Sigmoid colon (tissue), 6 donors: ENCODE measurements at regions not wholly inside any gene's neighbourhood (a gene's known extent, or its start where the extent isn't known, plus 50 kb on each side); places are given as distances from the start of the nearest gene placed in this dataset.

Experiments used
- DNase-seq: peaks from one replicate; pipeline ENCODE4 v3.0.0-alpha.2; 2019
- H3K27ac ChIP-seq, 4 donors: fragments of 200-600 bp; sonication (generic); one replicate each; pipeline ENCODE4 v1.5.1; 2016 to 2019; ENCODE audit warnings: mild to moderate bottlenecking in 1 of 4
- H3K27me3 ChIP-seq, 3 donors: fragments of 200-600 bp; sonication (generic); one replicate each; pipeline ENCODE4 v1.5.1; 2019; ENCODE audit warnings: mild to moderate bottlenecking in 1 of 3
- H3K36me3 ChIP-seq, 4 donors: fragments of 200-600 bp; sonication (generic); one replicate each; pipeline ENCODE4 v1.5.1; 2016 to 2019
- H3K4me1 ChIP-seq, 4 donors: fragments of 200-600 bp; sonication (generic); one replicate each; pipeline ENCODE4 v1.5.1; 2017 to 2019
- H3K4me3 ChIP-seq, 4 donors: fragments of 200-600 bp; sonication (generic); one replicate each; pipeline ENCODE4 v1.5.1; 2017 to 2019; ENCODE audit warnings: mild to moderate bottlenecking in 2 of 4, moderate library complexity in 1 of 4
- H3K9me3 ChIP-seq, 4 donors: fragments of 200-600 bp in 3 of 4; sonication (generic) in 3 of 4; one replicate each; pipeline versions ENCODE4 v1.5.1 to v1.6.1; 2013 to 2019
- EP300 ChIP-seq, 4 donors: sonication (generic); formaldehyde crosslinking; IDR thresholded peaks; one replicate each; pipeline ENCODE4 v1.6.1; 2017; ENCODE audit warnings: antibody characterized with exemption in 4 of 4
- POLR2A ChIP-seq, 2 donors: fragments of 450-650 bp; IDR thresholded peaks; one replicate each; pipeline ENCODE4 v1.6.1; 2016; ENCODE audit warnings: antibody characterized with exemption in 2 of 2, mild to moderate bottlenecking in 2 of 2, moderate library complexity in 2 of 2
- POLR2AphosphoS5 ChIP-seq, 4 donors: sonication (generic); formaldehyde crosslinking; IDR thresholded peaks; one replicate each; pipeline ENCODE4 v1.6.1; 2017; ENCODE audit warnings: antibody characterized with exemption in 4 of 4
- WGBS, 2 donors: extraction: QIAGEN DNeasy Blood & Tissue Kit; methylation state at CpG; one replicate each; pipeline ENCODE4 v1.1.7; 2013; 5-methylcytosine and 5-hydroxymethylcytosine counted together
- intact Hi-C: fragments of 100-400 bp; cut with DNase I; formaldehyde crosslinking; loops from one replicate; pipeline ENCODE4 v1.15.1; 2023
- TF ChIP-seq, protein P1 (sequence below), 4 experiments: fragments of 450-650 bp in 3 of 4; fragments of 200-600 bp in 1 of 4; IDR thresholded peaks; one replicate each; pipeline ENCODE4 v1.5.1; 2016 to 2019; ENCODE audit warnings: antibody characterized with exemption in 4 of 4, mild to moderate bottlenecking in 3 of 4, moderate library complexity in 2 of 4
- donor health status: healthy with polysubstance abuse.
- donor health status: healthy.

DNA sequence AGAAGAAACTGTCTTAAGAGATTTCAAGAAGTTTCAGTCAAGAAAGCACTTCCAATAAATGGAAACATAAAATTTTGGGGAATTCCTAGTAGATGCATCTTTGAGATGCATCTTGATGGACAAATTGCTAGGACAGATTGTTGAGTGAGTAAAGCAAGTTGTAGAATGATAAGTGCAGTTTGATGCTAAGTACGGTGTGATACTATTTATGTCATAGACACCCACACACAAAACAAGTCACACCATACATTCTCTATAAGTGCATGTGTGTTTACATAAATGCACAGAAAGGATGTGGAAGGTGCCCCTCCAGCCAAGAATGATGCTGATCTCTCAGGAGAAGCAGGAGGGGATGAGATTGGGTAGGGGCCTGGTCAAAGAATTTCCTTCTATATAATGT lies 375.7 kb downstream of the FOXO1 start:
- TF ChIP-seq POLR2A (IDR thresholded peaks at IDR 0.05) (no peak), POLR2AphosphoS5 (IDR thresholded peaks at IDR 0.05) (no peak), EP300 (IDR thresholded peaks at IDR 0.05) (no peak)
- TF ChIP-seq, protein P1, sequence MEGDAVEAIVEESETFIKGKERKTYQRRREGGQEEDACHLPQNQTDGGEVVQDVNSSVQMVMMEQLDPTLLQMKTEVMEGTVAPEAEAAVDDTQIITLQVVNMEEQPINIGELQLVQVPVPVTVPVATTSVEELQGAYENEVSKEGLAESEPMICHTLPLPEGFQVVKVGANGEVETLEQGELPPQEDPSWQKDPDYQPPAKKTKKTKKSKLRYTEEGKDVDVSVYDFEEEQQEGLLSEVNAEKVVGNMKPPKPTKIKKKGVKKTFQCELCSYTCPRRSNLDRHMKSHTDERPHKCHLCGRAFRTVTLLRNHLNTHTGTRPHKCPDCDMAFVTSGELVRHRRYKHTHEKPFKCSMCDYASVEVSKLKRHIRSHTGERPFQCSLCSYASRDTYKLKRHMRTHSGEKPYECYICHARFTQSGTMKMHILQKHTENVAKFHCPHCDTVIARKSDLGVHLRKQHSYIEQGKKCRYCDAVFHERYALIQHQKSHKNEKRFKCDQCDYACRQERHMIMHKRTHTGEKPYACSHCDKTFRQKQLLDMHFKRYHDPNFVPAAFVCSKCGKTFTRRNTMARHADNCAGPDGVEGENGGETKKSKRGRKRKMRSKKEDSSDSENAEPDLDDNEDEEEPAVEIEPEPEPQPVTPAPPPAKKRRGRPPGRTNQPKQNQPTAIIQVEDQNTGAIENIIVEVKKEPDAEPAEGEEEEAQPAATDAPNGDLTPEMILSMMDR (IDR thresholded peaks at IDR 0.05): no peak
- Histone ChIP-seq H3K4me3 (no peak overlapping the region), H3K9me3 (no peaks in the 10 kb centered on the region), H3K27me3 (no peaks in the 10 kb centered on the region), H3K36me3 (no peaks in the 10 kb centered on the region), H3K4me1 (no peaks in the 10 kb centered on the region), H3K27ac (no peak overlapping the region)
- DNase-seq: no peak
- intact Hi-C loops: no loop called here
- 54 to 76% methylated on average over 1 of the region's 1 CpG for WGBS, 2 donors

DNA sequence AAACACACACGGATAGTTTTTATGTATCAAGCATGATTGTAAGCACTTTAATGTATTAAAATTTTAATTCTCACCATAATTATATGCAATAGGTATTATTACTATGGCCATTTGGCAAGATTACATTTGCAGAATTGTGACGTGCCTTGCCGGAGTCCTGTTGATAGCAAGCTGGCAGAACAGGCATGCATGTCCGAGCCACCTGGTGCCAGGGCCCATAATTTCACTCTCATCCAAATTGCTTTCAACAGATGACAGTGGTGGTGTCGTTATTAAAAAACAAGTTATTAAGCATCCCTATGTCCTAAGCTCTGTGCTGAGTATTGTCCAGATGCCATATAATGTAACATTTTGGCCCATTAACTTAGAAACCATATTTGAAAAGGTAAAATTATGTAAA lies 374.3 kb downstream of the FOXO1 start:
- WGBS, 2 donors: 92 to 95% methylated on average over 5 of the region's 5 CpGs
- H3K27me3 ChIP-seq: no peaks in the 10 kb centered on the region
- DNase-seq: no peak
- intact Hi-C loops: no loop called here
- no peaks in the 10 kb centered on the region for H3K36me3 ChIP-seq
- no peak for TF ChIP-seq POLR2AphosphoS5 (IDR thresholded peaks at IDR 0.05)
- H3K4me3 ChIP-seq: no peak overlapping the region
- H3K4me1 ChIP-seq: no peaks in the 10 kb centered on the region
- H3K9me3 ChIP-seq: peaks cover 0 to 4% (median 0%) of the 10 kb centered on the region in 4 donors
- no peak overlapping the region for H3K27ac ChIP-seq

DNA sequence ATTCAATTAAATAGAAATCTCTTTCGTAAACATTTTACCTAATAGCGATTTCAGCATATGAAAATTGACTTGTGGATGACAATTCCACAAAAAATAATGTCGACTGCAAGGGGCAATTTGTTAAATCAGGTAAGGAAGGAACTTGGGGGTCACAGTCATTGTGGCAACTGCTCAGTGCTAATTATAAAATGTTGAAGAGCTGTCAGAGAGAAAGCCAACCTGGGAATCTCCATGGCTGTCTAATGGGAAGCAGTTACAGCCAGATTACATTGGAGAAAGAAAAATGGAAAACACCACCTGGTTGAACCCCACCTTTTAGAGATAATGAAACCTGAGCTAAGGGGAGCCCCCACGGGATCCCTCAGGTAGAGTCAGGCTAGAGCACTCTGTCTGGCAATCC lies 373.9 kb downstream of the FOXO1 start:
- no peak overlapping the region for H3K27ac ChIP-seq
- DNase-seq: no peak

DNA sequence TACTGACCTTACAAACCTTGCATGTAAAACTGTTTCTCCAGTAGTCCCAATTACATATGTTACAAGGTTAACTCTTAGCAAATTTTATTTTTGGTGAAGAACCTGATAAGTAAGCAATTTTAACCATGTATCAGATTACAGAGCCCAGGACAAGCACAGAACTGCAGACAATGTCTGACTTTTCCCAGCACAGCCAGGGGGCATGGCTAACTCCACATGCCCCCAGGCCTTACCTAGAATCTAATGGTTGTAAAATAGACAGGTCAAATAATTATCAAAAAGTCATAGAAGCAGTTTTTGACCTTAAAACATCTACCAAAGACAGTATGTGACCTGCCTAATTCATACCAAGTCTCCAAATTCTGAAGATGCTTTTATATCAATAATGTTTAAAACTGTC lies 364.1 kb downstream of the FOXO1 start:
- Histone ChIP-seq H3K36me3 (no peaks in the 10 kb centered on the region), H3K27ac (no peak overlapping the region), H3K4me1 (no peaks in the 10 kb centered on the region), H3K4me3 (no peak overlapping the region), H3K27me3 (no peaks in the 10 kb centered on the region), H3K9me3 (peaks cover 0 to 6% (median 3%) of the 10 kb centered on the region in 4 donors)
- no peak for DNase-seq
- intact Hi-C loops: no loop called here
- TF ChIP-seq POLR2AphosphoS5 (IDR thresholded peaks at IDR 0.05): no peak
- no peak for TF ChIP-seq POLR2A (IDR thresholded peaks at IDR 0.05)
- TF ChIP-seq EP300 (IDR thresholded peaks at IDR 0.05): no peak
- TF ChIP-seq, protein P1 (IDR thresholded peaks at IDR 0.05): no peak

More for the DNA sequence above, 373.9 kb downstream of the FOXO1 start:
- H3K27me3 ChIP-seq: no peaks in the 10 kb centered on the region
- intact Hi-C loops: no loop called here
- WGBS, 2 donors: 68 to 83% methylated on average over 4 of the region's 4 CpGs
- no peak for TF ChIP-seq EP300 (IDR thresholded peaks at IDR 0.05)
- TF ChIP-seq POLR2A (IDR thresholded peaks at IDR 0.05): no peak
- TF ChIP-seq, protein P1 (IDR thresholded peaks at IDR 0.05): no peak
- no peak for TF ChIP-seq POLR2AphosphoS5 (IDR thresholded peaks at IDR 0.05)
- H3K36me3 ChIP-seq: no peaks in the 10 kb centered on the region
- H3K9me3 ChIP-seq: peaks cover 0 to 4% (median 0%) of the 10 kb centered on the region in 4 donors
- H3K4me3 ChIP-seq: no peak overlapping the region
- no peaks in the 10 kb centered on the region for H3K4me1 ChIP-seq

DNA sequence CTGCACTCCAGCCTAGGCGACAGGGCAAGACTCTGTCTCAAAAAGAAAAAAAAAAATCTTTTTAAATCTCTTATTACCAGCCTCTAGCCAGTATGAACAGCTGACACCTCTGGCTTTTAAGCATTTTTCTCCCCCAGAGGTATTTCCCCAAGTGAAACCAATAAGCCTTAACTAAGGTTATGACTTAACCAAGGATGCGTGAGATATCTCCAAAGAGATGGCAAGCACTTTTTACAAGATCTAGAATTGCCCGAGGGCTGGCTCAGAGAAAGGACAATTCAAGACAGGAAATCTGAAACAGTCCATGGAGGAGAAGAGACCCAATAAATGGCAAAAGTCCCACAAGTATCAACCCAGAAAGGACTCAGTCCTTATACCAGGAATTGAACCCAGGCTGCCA lies 362.1 kb downstream of the FOXO1 start:
- TF ChIP-seq EP300 (IDR thresholded peaks at IDR 0.05): no peak
- no peak for TF ChIP-seq POLR2AphosphoS5 (IDR thresholded peaks at IDR 0.05)
- TF ChIP-seq, protein P1 (IDR thresholded peaks at IDR 0.05): no peak
- no peak for TF ChIP-seq POLR2A (IDR thresholded peaks at IDR 0.05)
- intact Hi-C loops: no loop called here
- Histone ChIP-seq H3K27me3 (no peaks in the 10 kb centered on the region), H3K27ac (no peak overlapping the region), H3K4me1 (no peaks in the 10 kb centered on the region), H3K9me3 (peaks cover 0 to 6% (median 3%) of the 10 kb centered on the region in 4 donors), H3K36me3 (no peaks in the 10 kb centered on the region), H3K4me3 (no peak overlapping the region)
- WGBS, 2 donors: 60 to 83% methylated on average over 3 of the region's 3 CpGs
- DNase-seq: no peak
